Body of pancreas (tissue), 4 donors: ENCODE measurements at regions not wholly inside any gene's neighbourhood (a gene's known extent, or its start where the extent isn't known, plus 50 kb on each side); places are given as distances from the start of the nearest gene placed in this dataset.

Experiments used
- CTCF ChIP-seq, 7 experiments: fragments of 450-650 bp in 4 of 7; fragments of 200-600 bp in 3 of 7; sonication (generic) in 3 of 7; IDR thresholded peaks; one replicate each; pipeline ENCODE4 v1.5.1; 2016 to 2019; ENCODE audit warnings: antibody characterized with exemption in 7 of 7
- POLR2A ChIP-seq, 3 donors: fragments of 450-650 bp; IDR thresholded peaks; one replicate each; pipeline ENCODE4 v1.6.1; 2016; ENCODE audit warnings: antibody characterized with exemption in 3 of 3, mild to moderate bottlenecking in 2 of 3

GRCh38 chr5:8020861-8021514 lies 152.0 kb downstream of the MTRR start:
- TF ChIP-seq CTCF (IDR thresholded peaks at IDR 0.05) (no peak), POLR2A (IDR thresholded peaks at IDR 0.05) (no peak)
